ENCODE measurements at regions not wholly inside any gene's neighbourhood (a gene's known extent, or its start where the extent isn't known, plus 50 kb on each side); places are given as distances from the start of the nearest gene placed in this dataset.

DNA sequence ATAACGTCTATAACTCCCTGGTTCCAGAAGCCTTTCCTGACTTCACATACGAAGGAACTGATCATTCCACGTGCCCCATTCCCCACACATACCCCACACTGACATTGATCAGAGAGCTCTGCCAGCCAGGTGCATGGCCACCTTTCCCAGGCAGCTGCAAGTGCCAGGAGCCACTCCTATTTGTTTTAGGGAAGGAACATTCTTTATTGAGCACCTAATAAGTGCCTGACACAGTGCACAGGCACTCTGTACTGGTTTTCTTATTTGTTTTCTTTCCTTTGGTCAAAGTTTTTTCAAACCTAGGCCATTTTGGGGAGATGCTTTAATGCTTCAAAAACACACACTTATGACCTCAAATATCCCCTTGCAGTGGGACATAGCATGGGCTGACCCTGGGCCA is 50.0 kb downstream of the PITPNM2 start:
- Mint-ChIP-seq H3K9me3 (no peaks in the 10 kb centered on the region), H3K27me3 (no peaks in the 10 kb centered on the region), H3K4me1 (ENCODE audit: low read depth) (peaks cover 11% of the 10 kb centered on the region), H3K27ac (no peak overlapping the region), H3K4me3 (no peak overlapping the region), H3K36me3 (no peaks in the 10 kb centered on the region)
- DNase-seq: no peak
- intact Hi-C loops (cut with micrococcal nuclease): no loop called here
- CTCF ChIA-PET: no interaction called here
- POLR2A ChIA-PET: no interaction called here

DNA sequence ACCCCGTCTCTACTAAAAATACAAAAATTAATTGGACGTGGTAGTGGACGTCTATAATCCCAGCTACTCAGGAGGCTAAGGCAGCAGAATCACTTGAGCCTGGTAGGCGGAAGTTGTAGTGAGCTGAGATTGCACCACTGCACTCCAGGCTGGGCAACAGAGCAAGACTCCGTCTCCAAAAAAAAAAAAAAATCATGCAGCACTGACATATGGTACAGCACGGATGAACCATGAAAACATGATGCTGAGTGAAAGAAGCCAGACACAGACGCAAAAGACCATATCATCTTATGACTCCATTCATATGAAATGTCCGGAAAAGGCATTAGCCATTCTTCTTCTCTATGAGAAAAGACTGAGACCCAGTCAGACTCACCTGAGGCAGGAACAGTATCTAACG is 50.4 kb downstream of the PITPNM2 start:
- ChIA-PET POLR2A (no interaction called here), CTCF (no interaction called here)
- Mint-ChIP-seq H3K4me1 (ENCODE audit: low read depth) (peaks cover 7% of the 10 kb centered on the region), H3K27me3 (no peaks in the 10 kb centered on the region), H3K9me3 (no peaks in the 10 kb centered on the region), H3K36me3 (no peaks in the 10 kb centered on the region), H3K4me3 (no peak overlapping the region), H3K27ac (no peak overlapping the region)
- no peak for DNase-seq
- intact Hi-C loops (cut with micrococcal nuclease): no loop called here

DNA sequence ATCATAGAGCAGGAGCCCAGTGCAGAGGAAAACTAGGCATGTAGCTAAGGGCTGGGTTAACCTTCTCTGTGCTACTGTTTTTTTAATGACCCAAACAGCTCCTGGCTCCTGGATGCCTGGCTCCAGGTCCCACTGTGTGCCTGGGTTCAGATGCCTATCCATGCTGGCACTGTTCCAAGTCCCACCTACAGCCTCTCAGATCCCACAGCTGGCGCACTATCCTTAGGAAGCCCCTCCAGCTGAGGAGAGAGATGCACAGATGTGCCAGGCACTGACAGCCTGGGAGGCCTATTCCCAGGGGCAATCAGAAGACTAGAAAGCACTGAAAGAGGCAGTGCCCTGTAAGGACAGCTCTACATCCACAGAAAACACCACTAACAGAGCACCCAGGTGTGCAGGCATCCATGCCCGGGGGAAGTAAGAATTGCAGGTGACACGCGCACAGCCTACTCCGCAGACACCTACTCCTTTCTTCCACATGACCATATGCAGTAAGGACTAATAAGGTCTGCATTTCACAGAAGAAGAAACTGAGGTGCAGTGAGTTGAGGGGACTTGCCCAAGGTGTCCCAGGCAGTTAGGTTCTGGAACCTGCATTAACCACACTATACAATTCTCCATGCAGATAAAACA is 51.2 kb downstream of the PITPNM2 start:
- Mint-ChIP-seq H3K4me1 (ENCODE audit: low read depth) (peaks cover 4% of the 10 kb centered on the region), H3K27ac (no peak overlapping the region), H3K27me3 (no peaks in the 10 kb centered on the region), H3K9me3 (no peaks in the 10 kb centered on the region), H3K4me3 (no peak overlapping the region), H3K36me3 (no peaks in the 10 kb centered on the region)
- ChIA-PET POLR2A (no interaction called here), CTCF (no interaction called here)
- intact Hi-C loops (cut with micrococcal nuclease): no loop called here
- DNase-seq: no peak

DNA sequence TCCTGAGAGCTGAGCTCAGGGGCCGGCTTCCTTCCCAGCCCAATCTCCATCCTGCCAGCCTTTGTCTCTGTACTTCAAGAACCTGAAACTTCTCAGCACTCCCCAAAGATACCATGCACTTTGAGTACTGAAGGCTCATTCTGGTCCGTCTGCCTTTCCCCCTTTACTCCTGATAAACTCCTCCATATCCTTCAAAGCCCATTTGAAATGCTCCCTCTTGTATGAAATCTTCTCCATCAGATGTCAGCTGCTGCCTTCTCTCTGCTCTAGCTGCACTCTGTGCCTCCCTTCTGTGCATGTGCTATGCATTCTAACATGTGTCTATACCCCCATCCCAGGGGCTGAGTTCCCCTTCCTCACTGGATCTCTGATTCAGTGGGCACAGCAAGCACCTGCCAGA is 52.1 kb downstream of the PITPNM2 start:
- Mint-ChIP-seq H3K9me3 (no peaks in the 10 kb centered on the region), H3K27me3 (no peaks in the 10 kb centered on the region), H3K4me1 (ENCODE audit: low read depth) (peaks cover 4% of the 10 kb centered on the region), H3K36me3 (no peaks in the 10 kb centered on the region), H3K27ac (no peak overlapping the region), H3K4me3 (no peak overlapping the region)
- no peak for DNase-seq
- CTCF ChIA-PET: interaction anchor here (1.2 kb wide), 1 partner anchor 139 kb away, joined by 4 read pairs; no protein-coding TSS in a partner anchor
- POLR2A ChIA-PET: no interaction called here
- intact Hi-C loops (cut with micrococcal nuclease): no loop called here

DNA sequence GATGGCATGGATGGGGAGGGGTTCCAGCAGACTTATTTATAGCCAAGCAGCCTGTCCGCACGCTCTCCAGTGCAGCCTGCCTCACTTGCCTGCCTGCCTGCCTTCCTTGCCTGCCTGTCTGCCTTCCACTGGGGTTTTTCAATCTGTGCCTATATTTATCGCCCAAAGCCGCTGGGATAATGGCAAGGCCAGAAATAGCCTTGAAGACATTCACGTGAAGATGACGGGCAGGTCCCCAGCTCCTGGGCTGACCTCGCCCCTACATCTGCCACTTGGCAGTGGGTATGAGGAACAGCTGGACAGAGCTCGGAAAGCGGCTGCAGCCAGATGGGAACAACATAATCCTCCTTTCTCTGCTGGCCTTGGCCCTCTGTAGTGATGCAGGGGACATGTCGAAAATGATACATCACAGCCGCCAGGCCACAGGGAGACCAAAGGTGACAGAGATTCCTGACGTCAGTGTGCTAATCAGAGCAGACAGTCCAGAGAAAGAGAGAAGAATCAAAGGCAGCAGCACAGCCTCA is 53.3 kb downstream of the PITPNM2 start:
- no peaks in the 10 kb centered on the region for H3K27me3 Mint-ChIP-seq
- no peak overlapping the region for H3K4me3 Mint-ChIP-seq
- no peak overlapping the region for H3K27ac Mint-ChIP-seq
- CTCF ChIA-PET: interaction anchor here (1.2 kb wide), 1 partner anchor 140 kb away, joined by 4 read pairs; no protein-coding TSS in a partner anchor
- no peak for DNase-seq
- POLR2A ChIA-PET: no interaction called here
- peaks cover 4% of the 10 kb centered on the region for H3K4me1 Mint-ChIP-seq (ENCODE audit: low read depth)
- no peaks in the 10 kb centered on the region for H3K36me3 Mint-ChIP-seq
- H3K9me3 Mint-ChIP-seq: no peaks in the 10 kb centered on the region
- intact Hi-C loops (cut with micrococcal nuclease): no loop called here

DNA sequence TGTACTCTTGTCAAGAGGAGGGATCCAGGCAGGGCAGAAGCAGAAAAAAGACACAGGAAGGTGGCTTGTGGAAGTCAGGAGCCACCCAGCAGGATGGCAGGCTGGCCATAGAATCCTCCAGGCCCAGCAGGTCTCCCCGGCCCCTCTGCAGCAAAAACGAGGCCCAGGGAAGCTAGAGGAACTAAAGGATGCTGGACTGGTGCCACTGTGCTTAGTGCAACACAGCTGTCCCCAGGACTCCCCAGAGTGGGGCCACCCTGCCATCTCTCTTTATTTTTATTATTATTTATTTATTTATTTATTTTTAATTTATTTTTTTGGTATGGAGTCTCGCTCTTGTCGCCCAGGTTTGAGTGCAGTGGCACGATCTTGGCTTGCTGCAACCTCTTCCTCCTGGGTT is 54.1 kb downstream of the PITPNM2 start:
- H3K4me1 Mint-ChIP-seq (ENCODE audit: low read depth): no peaks in the 10 kb centered on the region
- no peaks in the 10 kb centered on the region for H3K27me3 Mint-ChIP-seq
- intact Hi-C loops (cut with micrococcal nuclease): no loop called here
- POLR2A ChIA-PET: no interaction called here
- CTCF ChIA-PET: no interaction called here
- no peak for DNase-seq
- no peaks in the 10 kb centered on the region for H3K9me3 Mint-ChIP-seq
- no peaks in the 10 kb centered on the region for H3K36me3 Mint-ChIP-seq
- H3K27ac Mint-ChIP-seq: no peak overlapping the region
- no peak overlapping the region for H3K4me3 Mint-ChIP-seq

DNA sequence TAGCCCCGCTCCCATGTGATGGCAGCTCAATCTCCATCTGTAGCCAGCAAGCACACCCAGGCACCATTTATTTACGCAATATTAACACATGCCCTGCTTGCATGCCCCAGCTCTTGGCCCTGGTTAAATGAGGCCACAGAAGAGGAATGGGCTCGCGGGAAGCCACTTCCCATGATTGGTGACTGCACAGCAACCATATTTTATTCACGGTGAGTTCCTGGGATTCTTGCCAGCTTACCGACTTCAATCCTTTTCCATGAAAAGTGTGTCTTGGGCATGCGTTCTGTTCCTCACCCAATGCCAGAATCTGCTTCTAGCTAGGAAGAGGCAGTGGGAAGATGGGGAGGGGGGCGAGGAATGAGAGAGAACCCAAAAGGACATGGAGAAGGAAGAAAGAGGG is 54.7 kb downstream of the PITPNM2 start:
- no peaks in the 10 kb centered on the region for H3K9me3 Mint-ChIP-seq
- POLR2A ChIA-PET: no interaction called here

DNA sequence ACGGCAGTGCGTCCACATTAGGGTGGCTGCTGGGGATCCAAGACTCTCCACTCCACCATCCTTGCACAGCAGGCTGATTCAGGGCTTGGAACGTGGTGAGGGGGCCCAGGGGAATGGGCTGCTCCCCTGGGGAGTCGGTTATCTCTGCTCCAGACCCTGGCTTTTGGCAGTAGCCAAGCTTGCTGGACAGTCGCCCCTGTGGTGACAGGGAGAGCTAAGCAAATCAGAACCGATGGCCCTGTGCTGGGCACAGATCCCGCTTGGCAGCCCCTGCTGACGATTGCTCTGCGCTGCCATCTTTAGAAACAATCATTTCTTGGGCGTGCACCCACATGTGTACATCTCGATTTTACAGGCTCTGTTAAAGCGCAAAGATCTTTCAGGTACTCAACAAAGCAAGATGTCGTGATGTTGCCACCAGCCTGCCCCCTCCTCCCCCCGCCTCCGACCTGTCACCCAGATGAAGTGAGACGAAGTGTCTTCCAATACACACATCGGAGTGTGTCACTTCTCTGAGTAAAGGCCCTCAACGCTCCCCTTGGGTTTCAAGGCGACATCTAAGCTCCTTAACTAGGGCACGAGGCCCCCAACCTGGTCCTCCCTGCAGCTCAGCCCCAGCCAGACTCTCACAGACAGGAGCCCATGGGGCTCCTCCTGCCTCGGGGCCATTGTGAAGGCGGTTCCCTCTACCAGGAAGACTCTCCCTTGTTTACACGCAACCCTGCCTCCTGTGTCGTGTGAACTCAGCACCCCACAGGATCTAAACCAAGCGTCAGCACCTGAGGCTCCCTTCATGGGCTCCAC is 55.6 kb downstream of the PITPNM2 start:
- H3K4me1 Mint-ChIP-seq (ENCODE audit: low read depth): no peaks in the 10 kb centered on the region
- no peak overlapping the region for H3K27ac Mint-ChIP-seq
- H3K36me3 Mint-ChIP-seq: no peaks in the 10 kb centered on the region
- intact Hi-C loops (cut with micrococcal nuclease): no loop called here
- H3K4me3 Mint-ChIP-seq: no peak overlapping the region
- CTCF ChIA-PET: no interaction called here
- no peaks in the 10 kb centered on the region for H3K27me3 Mint-ChIP-seq
- DNase-seq: no peak
- POLR2A ChIA-PET: no interaction called here
- no peaks in the 10 kb centered on the region for H3K9me3 Mint-ChIP-seq

More for the DNA sequence above, 54.7 kb downstream of the PITPNM2 start:
- H3K4me1 Mint-ChIP-seq (ENCODE audit: low read depth): no peaks in the 10 kb centered on the region
- no peaks in the 10 kb centered on the region for H3K36me3 Mint-ChIP-seq
- H3K27ac Mint-ChIP-seq: no peak overlapping the region
- intact Hi-C loops (cut with micrococcal nuclease): no loop called here
- CTCF ChIA-PET: no interaction called here
- DNase-seq: no peak
- H3K27me3 Mint-ChIP-seq: no peaks in the 10 kb centered on the region
- no peak overlapping the region for H3K4me3 Mint-ChIP-seq

DNA sequence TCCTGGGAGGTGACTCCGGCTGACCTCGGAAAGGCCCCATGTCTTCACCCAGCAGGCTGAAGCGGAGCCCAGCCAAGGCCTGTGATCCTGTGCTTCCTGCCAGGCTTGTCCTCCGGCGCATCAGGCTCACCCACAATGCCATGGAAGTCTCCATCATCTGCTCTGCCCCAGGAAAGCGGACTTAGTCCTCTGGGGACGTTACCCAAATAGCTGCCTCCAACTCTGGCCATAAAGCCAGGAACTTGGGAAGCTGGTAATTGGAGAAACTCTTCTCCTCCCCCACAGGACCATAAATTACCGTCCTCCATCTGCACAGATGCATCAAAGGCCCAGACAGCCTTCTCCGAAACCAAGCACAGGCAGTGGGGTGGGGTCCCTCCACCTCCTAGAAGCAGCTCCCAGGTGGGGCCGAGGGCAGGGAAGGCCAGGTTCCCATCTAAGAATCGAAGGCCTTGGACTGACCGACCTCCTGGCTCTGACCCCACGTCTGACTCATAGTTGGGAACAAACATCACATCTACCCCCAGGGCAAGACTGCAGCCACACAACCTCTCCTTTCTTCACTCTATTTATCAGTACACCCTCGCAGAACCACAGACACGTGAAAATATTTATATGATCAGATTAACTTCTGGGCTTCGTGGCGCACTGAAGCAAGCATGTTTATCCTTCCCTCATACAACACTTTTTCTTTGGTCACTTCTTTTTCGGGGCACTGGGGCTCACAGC is 56.4 kb downstream of the PITPNM2 start:
- no peak overlapping the region for H3K27ac Mint-ChIP-seq

DNA sequence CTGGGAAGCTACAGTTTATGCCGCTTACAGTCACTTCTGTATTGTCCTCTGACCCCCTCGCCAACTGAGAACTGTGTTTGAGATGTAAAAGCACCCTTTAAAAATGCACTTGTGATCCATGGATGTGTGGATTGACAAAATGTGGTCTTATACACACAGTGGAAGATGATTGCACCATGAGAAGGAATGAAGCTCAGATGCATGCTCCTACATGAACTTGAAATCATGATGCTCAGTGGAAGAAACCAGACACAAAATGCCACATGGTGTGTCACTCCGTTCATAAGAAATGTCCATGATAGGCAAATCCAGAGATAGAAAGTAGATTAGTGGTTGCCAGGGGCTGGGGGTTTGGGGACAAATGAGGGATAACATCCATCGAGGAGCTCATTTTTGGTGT is 58.0 kb downstream of the PITPNM2 start:
- H3K4me3 Mint-ChIP-seq: no peak overlapping the region
- no peaks in the 10 kb centered on the region for H3K27me3 Mint-ChIP-seq
- peaks cover 5% of the 10 kb centered on the region for H3K4me1 Mint-ChIP-seq (ENCODE audit: low read depth)
- H3K36me3 Mint-ChIP-seq: no peaks in the 10 kb centered on the region
- intact Hi-C loops (cut with micrococcal nuclease): no loop called here
- CTCF ChIA-PET: no interaction called here
- H3K9me3 Mint-ChIP-seq: no peaks in the 10 kb centered on the region
- POLR2A ChIA-PET: no interaction called here
- DNase-seq: no peak
- H3K27ac Mint-ChIP-seq: no peak overlapping the region

More for the DNA sequence above, 56.4 kb downstream of the PITPNM2 start:
- POLR2A ChIA-PET: no interaction called here
- Mint-ChIP-seq H3K36me3 (no peaks in the 10 kb centered on the region), H3K4me3 (no peak overlapping the region), H3K4me1 (ENCODE audit: low read depth) (peaks cover 2% of the 10 kb centered on the region), H3K27me3 (no peaks in the 10 kb centered on the region), H3K9me3 (no peaks in the 10 kb centered on the region)
- CTCF ChIA-PET: no interaction called here
- DNase-seq: no peak
- intact Hi-C loops (cut with micrococcal nuclease): no loop called here

DNA sequence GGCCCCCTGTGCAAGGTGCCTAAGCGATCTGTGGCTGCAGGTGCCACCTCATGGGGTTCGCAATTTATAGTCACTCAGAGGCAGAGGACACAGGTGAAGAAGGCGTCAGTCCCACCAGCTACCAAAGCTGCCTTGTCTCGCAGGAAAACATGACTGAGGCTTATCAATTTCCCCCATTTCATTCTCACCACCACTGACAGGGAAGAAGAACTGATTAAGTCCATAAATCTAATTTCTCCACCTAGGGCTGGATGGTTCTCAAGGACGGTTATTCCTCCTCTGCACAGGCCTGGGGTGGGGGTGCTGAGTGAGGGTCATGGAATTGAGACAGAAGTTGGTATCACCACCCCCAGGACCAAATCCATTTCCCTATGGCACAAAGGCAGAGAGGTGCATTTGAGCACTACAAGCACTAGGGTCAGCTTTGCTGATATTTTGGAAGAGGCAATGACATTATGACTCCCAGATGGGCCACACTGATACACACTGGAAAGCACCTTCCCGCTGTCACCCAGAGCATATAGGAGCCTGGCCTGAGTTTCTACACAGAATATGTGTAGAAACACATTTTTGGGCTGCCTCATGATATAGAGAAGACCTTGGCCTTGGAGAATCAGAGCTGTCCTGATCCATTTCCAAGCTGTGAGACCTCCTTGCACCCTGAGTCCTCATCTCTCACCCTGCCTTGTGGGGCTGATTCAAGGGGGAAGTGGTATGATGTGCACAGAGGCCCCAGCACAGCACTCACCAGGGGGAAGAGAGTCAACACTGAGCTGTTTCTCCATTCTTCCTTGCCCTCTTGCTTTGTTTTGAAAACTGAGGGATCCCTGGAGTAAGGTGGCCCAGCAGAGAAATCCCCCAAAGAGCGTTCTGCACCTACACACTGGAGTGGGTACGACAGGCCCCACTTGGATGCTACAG is 59.4 kb downstream of the PITPNM2 start:
- ChIA-PET POLR2A (no interaction called here), CTCF (no interaction called here)
- H3K36me3 Mint-ChIP-seq: no peaks in the 10 kb centered on the region
- no peaks in the 10 kb centered on the region for H3K27me3 Mint-ChIP-seq
- no peaks in the 10 kb centered on the region for H3K9me3 Mint-ChIP-seq
- peaks cover 5% of the 10 kb centered on the region for H3K4me1 Mint-ChIP-seq (ENCODE audit: low read depth)
- H3K4me3 Mint-ChIP-seq: no peak overlapping the region
- H3K27ac Mint-ChIP-seq: no peak overlapping the region
- intact Hi-C loops (cut with micrococcal nuclease): no loop called here
- no peak for DNase-seq
